AG04450 (cell line): ENCODE measurements at regions not wholly inside any gene's neighbourhood (a gene's known extent, or its start where the extent isn't known, plus 50 kb on each side); places are given as distances from the start of the nearest gene placed in this dataset.
A peak's percentile ranks its signal among the peaks of the same experiment; 100 is the strongest.

Source experiments
- CTCF ChIA-PET: fragments of 300-600, 350-600 bp; formaldehyde crosslinking; extraction: SDS; loops from one replicate; lab custom pipeline; 2022; ENCODE audit warnings: antibody characterized with exemption, inconsistent platforms; lab: Charles Lee
- POLR2A ChIA-PET: fragments of 350-600 bp; formaldehyde crosslinking; extraction: SDS; loops from one replicate; lab custom pipeline; 2021; ENCODE audit warnings: antibody characterized with exemption, inconsistent platforms; lab: Yijun Ruan, JAX
- DNase-seq: peaks from one replicate; pipeline ENCODE4 v3.0.0-alpha.2; 2011; ENCODE audit warnings: low read depth, low spot score
- H3K27ac ChIP-seq: one replicate; pipeline ENCODE4 v1.5.1; 2012; ENCODE audit warnings: low read depth, low read length, control low read depth
- H3K27me3 ChIP-seq: one replicate; pipeline ENCODE4 v1.6.0; 2012; ENCODE audit warnings: low read length; ENCODE audit not compliant: control insufficient read depth, insufficient read depth
- H3K4me3 ChIP-seq: 2 replicates; pipeline ENCODE4 v1.5.1; 2011; ENCODE audit warnings: mild to moderate bottlenecking, low read depth, low read length, control low read depth
- H3K9me3 ChIP-seq: 2 replicates; pipeline ENCODE4 v1.5.1; 2012; ENCODE audit warnings: low read length; ENCODE audit not compliant: control insufficient read depth, insufficient read depth
- TF ChIP-seq, protein P1 (sequence below): IDR thresholded peaks from 2 replicates; pipeline ENCODE4 v1.5.1; 2011; ENCODE audit warnings: low read depth, low read length, control low read depth, inconsistent platforms

DNA sequence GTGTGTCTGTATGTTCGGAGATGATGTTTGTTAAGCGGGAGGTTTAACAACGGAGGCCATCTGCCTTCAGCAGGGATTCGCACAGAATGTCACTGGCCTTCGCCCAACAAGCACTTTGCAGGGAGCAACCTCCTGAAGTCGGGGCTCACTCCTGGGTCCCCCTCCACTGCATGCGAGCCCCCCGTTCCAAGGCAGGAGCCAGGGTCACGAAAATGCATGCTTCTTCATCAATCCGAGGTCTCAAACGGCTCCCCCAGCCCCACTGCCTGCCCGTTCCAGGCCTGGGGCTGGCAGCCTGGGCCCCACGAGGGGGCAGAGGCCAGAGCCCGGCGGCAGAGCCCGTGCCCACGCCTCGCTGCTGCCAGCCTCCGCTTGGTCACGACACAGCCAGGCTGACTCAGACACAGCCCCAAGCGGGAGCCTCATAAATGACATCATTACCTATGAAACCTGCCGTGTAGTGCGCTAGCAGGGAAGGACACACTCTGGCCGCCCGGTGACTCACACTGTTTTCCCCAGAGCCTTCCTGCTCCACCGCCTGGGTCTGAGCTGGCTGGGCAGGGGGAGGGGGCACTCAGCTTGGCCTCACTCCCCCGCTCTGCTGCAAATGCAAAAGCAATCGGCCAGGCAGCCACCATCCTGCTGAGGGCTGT is 169.5 kb upstream of the RTL1 start:
- TF ChIP-seq, protein P1, sequence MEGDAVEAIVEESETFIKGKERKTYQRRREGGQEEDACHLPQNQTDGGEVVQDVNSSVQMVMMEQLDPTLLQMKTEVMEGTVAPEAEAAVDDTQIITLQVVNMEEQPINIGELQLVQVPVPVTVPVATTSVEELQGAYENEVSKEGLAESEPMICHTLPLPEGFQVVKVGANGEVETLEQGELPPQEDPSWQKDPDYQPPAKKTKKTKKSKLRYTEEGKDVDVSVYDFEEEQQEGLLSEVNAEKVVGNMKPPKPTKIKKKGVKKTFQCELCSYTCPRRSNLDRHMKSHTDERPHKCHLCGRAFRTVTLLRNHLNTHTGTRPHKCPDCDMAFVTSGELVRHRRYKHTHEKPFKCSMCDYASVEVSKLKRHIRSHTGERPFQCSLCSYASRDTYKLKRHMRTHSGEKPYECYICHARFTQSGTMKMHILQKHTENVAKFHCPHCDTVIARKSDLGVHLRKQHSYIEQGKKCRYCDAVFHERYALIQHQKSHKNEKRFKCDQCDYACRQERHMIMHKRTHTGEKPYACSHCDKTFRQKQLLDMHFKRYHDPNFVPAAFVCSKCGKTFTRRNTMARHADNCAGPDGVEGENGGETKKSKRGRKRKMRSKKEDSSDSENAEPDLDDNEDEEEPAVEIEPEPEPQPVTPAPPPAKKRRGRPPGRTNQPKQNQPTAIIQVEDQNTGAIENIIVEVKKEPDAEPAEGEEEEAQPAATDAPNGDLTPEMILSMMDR: no peak
- no peak overlapping the region for H3K4me3 ChIP-seq
- POLR2A ChIA-PET: interaction anchor here (0.7 kb wide), 1 partner anchor 11 kb away, joined by 3 read pairs; no protein-coding TSS in a partner anchor
- no peaks in the 10 kb centered on the region; the same call in 1 of the 2 replicates for H3K9me3 ChIP-seq
- peak; percentile 88 for DNase-seq
- H3K27me3 ChIP-seq: no peaks in the 10 kb centered on the region
- CTCF ChIA-PET: no interaction called here
- peak overlapping the region; percentile 77 for H3K27ac ChIP-seq

DNA sequence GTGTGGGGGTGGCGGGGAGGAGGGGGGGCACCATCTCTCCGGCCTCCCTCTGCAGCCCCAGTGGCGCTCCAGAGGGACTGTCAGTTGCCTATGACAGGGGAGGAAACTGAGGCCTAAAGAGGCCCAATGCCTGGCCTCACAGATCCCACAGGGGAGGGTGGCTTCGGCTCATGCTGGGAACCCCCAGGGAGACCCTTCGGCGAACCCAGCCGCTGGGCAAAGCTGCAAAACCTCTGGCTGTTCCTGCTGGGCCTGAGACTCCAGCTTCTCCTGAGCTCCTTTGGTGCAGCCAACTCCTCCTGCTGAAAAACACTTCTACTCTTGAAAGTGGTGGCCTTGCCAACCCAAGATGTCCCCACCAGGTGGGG is 170.1 kb upstream of the RTL1 start:
- POLR2A ChIA-PET: interaction anchor here (0.7 kb wide), 1 partner anchor 12 kb away, joined by 3 read pairs; no protein-coding TSS in a partner anchor
- CTCF ChIA-PET: no interaction called here
- DNase-seq: no peak

DNA sequence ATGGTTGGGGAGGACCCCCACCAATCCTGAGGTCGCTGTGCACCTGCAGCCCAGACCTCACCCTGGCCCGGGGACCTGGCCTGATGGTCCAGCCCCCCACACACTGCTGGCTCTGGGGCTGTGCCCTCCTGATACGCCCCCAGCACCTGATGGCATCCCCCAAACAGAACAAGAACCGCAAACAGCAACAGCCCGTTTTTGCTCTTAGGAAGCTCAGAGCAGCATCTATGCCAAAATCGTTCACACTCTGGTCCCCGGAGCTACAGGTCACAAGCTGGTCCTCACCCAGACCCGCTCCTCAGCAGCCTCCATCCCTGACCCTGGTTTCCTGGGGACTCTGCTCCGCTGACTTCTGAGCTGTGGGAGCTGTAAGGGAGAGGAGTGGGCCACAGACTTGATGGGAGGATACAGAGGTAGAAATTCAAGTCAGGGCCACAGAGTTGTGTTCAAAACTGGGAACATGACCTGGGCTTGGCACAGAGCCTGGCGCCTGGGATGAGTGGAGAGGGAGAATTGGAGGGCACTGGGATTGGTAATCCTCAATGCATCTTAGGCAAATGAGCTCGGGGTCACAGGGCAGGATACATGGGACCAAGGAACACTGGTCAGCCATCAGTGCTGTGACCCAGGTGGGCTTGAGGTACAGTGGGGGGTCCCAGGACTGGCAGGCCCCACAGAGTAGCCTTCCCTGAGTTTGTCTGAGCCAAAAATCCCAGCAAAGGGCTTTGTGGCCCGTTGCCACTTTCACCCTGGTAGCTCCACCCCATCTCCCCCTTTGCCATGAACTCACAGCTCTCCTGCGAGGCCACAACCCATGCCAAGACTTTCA is 170.9 kb upstream of the RTL1 start:
- CTCF ChIA-PET: interaction anchor here (0.6 kb wide), 1 partner anchor 553 kb away, joined by 7 read pairs; no protein-coding TSS in a partner anchor
- POLR2A ChIA-PET: no interaction called here
- Histone ChIP-seq H3K27ac (no peak overlapping the region), H3K9me3 (no peaks in the 10 kb centered on the region; the same call in 1 of the 2 replicates), H3K4me3 (no peak overlapping the region), H3K27me3 (no peaks in the 10 kb centered on the region)
- DNase-seq: no peak
- TF ChIP-seq, protein P1: no peak

More for the DNA sequence above, 170.1 kb upstream of the RTL1 start:
- H3K9me3 ChIP-seq: no peaks in the 10 kb centered on the region; the same call in 1 of the 2 replicates
- TF ChIP-seq, protein P1: no peak
- H3K27me3 ChIP-seq: no peaks in the 10 kb centered on the region
- H3K27ac ChIP-seq: peak overlapping the region; percentile 57
- H3K4me3 ChIP-seq: no peak overlapping the region

DNA sequence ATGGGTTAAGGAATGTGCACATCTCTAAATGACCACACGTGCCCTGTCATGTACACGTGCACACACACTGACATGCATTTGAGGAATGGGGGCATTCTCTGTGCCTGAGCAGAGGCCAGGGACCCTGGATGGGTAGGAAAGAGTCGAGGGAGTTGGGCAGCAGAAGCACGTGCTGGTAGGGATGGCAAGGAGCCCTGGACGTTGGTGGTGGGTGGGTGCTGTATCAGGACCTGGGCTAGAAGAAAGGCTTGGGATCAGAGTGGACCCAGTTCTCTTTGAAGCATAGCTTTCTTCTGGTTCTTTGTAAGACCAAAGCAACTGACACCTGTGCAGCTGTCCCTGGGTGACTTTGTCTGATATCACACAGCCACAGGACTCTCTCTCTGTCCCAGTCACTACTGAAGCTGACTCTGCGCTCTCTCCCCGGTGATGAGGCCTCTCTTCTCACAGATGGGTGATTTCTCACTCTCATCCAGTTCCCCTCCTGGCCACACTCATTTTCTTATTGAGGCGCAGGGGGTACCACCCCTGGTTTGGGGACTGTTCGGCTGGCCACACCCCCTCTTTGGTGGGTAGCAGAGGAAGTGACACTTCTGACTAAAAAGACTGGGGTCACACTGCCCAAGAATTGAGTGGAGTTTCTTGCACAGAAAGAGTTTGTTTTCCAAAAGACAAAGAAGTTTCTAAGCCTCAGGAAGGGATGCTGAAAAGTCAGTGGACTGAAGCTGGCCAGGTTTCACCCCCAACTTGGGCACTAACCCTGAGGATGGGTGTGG is 171.7 kb upstream of the RTL1 start:
- POLR2A ChIA-PET: no interaction called here
- CTCF ChIA-PET: interaction anchor here (0.6 kb wide), 1 partner anchor 552 kb away, joined by 7 read pairs; no protein-coding TSS in a partner anchor
- TF ChIP-seq, protein P1: no peak
- Histone ChIP-seq H3K9me3 (no peaks in the 10 kb centered on the region; the same call in 1 of the 2 replicates), H3K4me3 (no peak overlapping the region), H3K27ac (no peak overlapping the region), H3K27me3 (no peaks in the 10 kb centered on the region)
- DNase-seq: no peak
